CD4-positive, alpha-beta T cell treated with Interleukin-6 at 100 ng/mL for 8 hours (primary cell): ENCODE measurements at regions not wholly inside any gene's neighbourhood (a gene's known extent, or its start where the extent isn't known, plus 50 kb on each side); places are given as distances from the start of the nearest gene placed in this dataset.

ENCODE experiments used
- DNase-seq: peaks from one replicate; pipeline ENCODE4 v3.0.0-alpha.2; 2020; ENCODE audit warnings: mixed read lengths, low spot score

- DNase-seq: no peak
These were observed 373.3 kb downstream of the TLE4 start for GRCh38 chr9:79945016-79945415.

GRCh38 chr9:79940919-79941318 is 369.2 kb downstream of the TLE4 start:
- DNase-seq: no peak

GRCh38 chr9:79939819-79940218 is 368.1 kb downstream of the TLE4 start:
- no peak for DNase-seq

GRCh38 chr9:79936336-79936735 is 364.6 kb downstream of the TLE4 start:
- DNase-seq: no peak

- no peak for DNase-seq
These were observed 357.5 kb downstream of the TLE4 start for GRCh38 chr9:79929285-79929684.

GRCh38 chr9:79928661-79929223 is 357.0 kb downstream of the TLE4 start:
- DNase-seq: no peak

GRCh38 chr9:79925326-79925725 is 353.6 kb downstream of the TLE4 start:
- DNase-seq: no peak

- DNase-seq: no peak
These were observed 353.1 kb downstream of the TLE4 start for GRCh38 chr9:79924836-79925235.

GRCh38 chr9:79917421-79917820 is 345.7 kb downstream of the TLE4 start:
- no peak for DNase-seq

- DNase-seq: no peak
These were observed 342.1 kb downstream of the TLE4 start for GRCh38 chr9:79913867-79914266.

- DNase-seq: no peak
These were observed 340.7 kb downstream of the TLE4 start for GRCh38 chr9:79912318-79913070.

- DNase-seq: no peak
These were observed 340.0 kb downstream of the TLE4 start for GRCh38 chr9:79911724-79912123.

- DNase-seq: no peak
These were observed 331.2 kb downstream of the TLE4 start for GRCh38 chr9:79902825-79903600.

GRCh38 chr9:79900754-79901153 is 329.0 kb downstream of the TLE4 start:
- no peak for DNase-seq

- no peak for DNase-seq
These were observed 324.7 kb downstream of the TLE4 start for GRCh38 chr9:79896390-79896980.

GRCh38 chr9:79895232-79895631 is 323.5 kb downstream of the TLE4 start:
- DNase-seq: no peak

- no peak for DNase-seq
These were observed 317.6 kb downstream of the TLE4 start for GRCh38 chr9:79889369-79889768.

GRCh38 chr9:79885093-79885857 is 313.5 kb downstream of the TLE4 start:
- no peak for DNase-seq

GRCh38 chr9:79884546-79884945 is 312.8 kb downstream of the TLE4 start:
- DNase-seq: no peak

GRCh38 chr9:79883073-79883645 is 311.4 kb downstream of the TLE4 start:
- DNase-seq: peak; percentile 61

GRCh38 chr9:79880626-79881025 is 308.9 kb downstream of the TLE4 start:
- DNase-seq: no peak
